Left ventricle myocardium inferior (tissue), 1 donor: ENCODE measurements at regions not wholly inside any gene's neighbourhood (a gene's known extent, or its start where the extent isn't known, plus 50 kb on each side); places are given as distances from the start of the nearest gene placed in this dataset.

ENCODE experiments used
- DNase-seq: peaks from one replicate; pipeline ENCODE4 v3.0.0-alpha.2; 2020
- H3K27ac ChIP-seq: fragments of 200-600 bp; replicated peaks from 2 replicates; pipeline ENCODE4 v1.8.0; 2021
- H3K27me3 ChIP-seq: fragments of 200-600 bp; 2 replicates; pipeline ENCODE4 v1.8.0; 2021; ENCODE audit warnings: low read depth
- H3K36me3 ChIP-seq: fragments of 200-600 bp; 2 replicates; pipeline ENCODE4 v1.8.0; 2021
- H3K4me1 ChIP-seq: fragments of 200-600 bp; 2 replicates; pipeline ENCODE4 v1.8.0; 2021
- H3K4me3 ChIP-seq: fragments of 200-600 bp; 2 replicates; pipeline ENCODE4 v1.8.0; 2021; ENCODE audit warnings: mild to moderate bottlenecking, moderate library complexity
- H3K9me3 ChIP-seq: fragments of 200-600 bp; replicated peaks from 2 replicates; pipeline ENCODE4 v1.8.0; 2021
- CTCF ChIP-seq: fragments of 200-600 bp; IDR thresholded peaks from 2 replicates; pipeline ENCODE4 v1.8.0; 2021; ENCODE audit warnings: antibody characterized with exemption, mild to moderate bottlenecking, borderline replicate concordance
- intact Hi-C: fragments of 100-400 bp; cut with micrococcal nuclease; formaldehyde crosslinking; loops from one replicate; pipeline ENCODE4 v1.11.0; 2022
- donor health status: DM: no; HTN: yes; CAD: no; lungs with severe emphysema.

GRCh38 chr1:219434285-219434922 lies 178.5 kb downstream of the ZC3H11B start:
- H3K4me3 ChIP-seq, result no peak overlapping the region
- DNase-seq, result no peak
- TF ChIP-seq CTCF, result no peak
- H3K27me3 ChIP-seq, result no peaks in the 10 kb centered on the region
- no peaks in the 10 kb centered on the region for H3K36me3 ChIP-seq
- no peak overlapping the region for H3K27ac ChIP-seq
- intact Hi-C loops, result no loop called here
- H3K4me1 ChIP-seq, result peaks cover 14% of the 10 kb centered on the region
- H3K9me3 ChIP-seq, result no peaks in the 10 kb centered on the region

- no peak for DNase-seq
- H3K36me3 ChIP-seq, result no peaks in the 10 kb centered on the region
- intact Hi-C loops, result no loop called here
- no peaks in the 10 kb centered on the region for H3K9me3 ChIP-seq
- peak overlapping the region; percentile 39 for H3K27ac ChIP-seq
- peaks cover 14% of the 10 kb centered on the region for H3K4me1 ChIP-seq
- no peak overlapping the region for H3K4me3 ChIP-seq
- no peaks in the 10 kb centered on the region for H3K27me3 ChIP-seq
- TF ChIP-seq CTCF, result no peak
These were observed 179.3 kb downstream of the ZC3H11B start for GRCh38 chr1:219433496-219434131.

GRCh38 chr1:219433001-219433400 lies 179.9 kb downstream of the ZC3H11B start:
- intact Hi-C loops, result no loop called here
- Histone ChIP-seq H3K4me1 (peaks cover 14% of the 10 kb centered on the region), H3K36me3 (no peaks in the 10 kb centered on the region)

GRCh38 chr1:219432191-219432606 lies 180.7 kb downstream of the ZC3H11B start:
- TF ChIP-seq CTCF, result no peak
- peak overlapping the region; percentile 50 for H3K27ac ChIP-seq
- intact Hi-C loops, result no loop called here
- no peaks in the 10 kb centered on the region for H3K27me3 ChIP-seq
- no peaks in the 10 kb centered on the region for H3K9me3 ChIP-seq
- no peak overlapping the region for H3K4me3 ChIP-seq
- no peak for DNase-seq
- H3K4me1 ChIP-seq, result peaks cover 14% of the 10 kb centered on the region
- no peaks in the 10 kb centered on the region for H3K36me3 ChIP-seq

More at GRCh38 chr1:219433001-219433400, 179.9 kb downstream of the ZC3H11B start:
- no peak overlapping the region for H3K4me3 ChIP-seq
- peak; percentile 19 for DNase-seq
- no peaks in the 10 kb centered on the region for H3K27me3 ChIP-seq
- no peaks in the 10 kb centered on the region for H3K9me3 ChIP-seq
- no peak for TF ChIP-seq CTCF
- peak overlapping the region; percentile 50 for H3K27ac ChIP-seq

- no peak for DNase-seq
- Histone ChIP-seq H3K4me1 (peaks cover 14% of the 10 kb centered on the region), H3K4me3 (no peak overlapping the region), H3K27ac (no peak overlapping the region), H3K27me3 (no peaks in the 10 kb centered on the region), H3K36me3 (no peaks in the 10 kb centered on the region), H3K9me3 (no peaks in the 10 kb centered on the region)
- no peak for TF ChIP-seq CTCF
- intact Hi-C loops, result no loop called here
These were observed 182.5 kb downstream of the ZC3H11B start for GRCh38 chr1:219430419-219430818.
